EH (cell line): ENCODE measurements at regions not wholly inside any gene's neighbourhood (a gene's known extent, or its start where the extent isn't known, plus 50 kb on each side); places are given as distances from the start of the nearest gene placed in this dataset.
"Not testable (repeated sequence)": the region's sequence is repeated elsewhere in the genome, so short reads cannot be mapped to it uniquely, and the experiment has no call there.

Experiments used
- DNase-seq: peaks from one replicate; pipeline ENCODE4 v3.0.0-alpha.2; 2015; ENCODE audit warnings: low read depth

DNA sequence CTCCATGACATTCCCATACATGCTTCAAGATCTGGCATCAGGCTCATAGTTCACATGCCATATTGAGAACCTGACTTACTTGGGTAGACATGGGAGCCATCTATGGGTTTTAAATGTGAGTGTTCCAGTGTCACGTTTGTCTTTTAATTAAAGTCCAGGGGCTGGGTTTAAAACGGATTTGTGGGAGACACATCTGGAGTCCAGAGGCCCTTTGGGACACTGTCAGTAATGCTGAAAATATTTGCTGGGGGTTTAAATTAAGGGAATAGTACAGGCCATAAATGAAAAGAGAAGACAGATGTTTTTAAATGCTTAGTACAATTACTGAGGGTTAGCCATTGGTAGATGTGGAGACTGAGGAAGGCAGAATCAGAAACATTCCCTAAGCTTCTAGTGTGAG is 478.0 kb downstream of the PID1 start:
- no peak for DNase-seq

DNA sequence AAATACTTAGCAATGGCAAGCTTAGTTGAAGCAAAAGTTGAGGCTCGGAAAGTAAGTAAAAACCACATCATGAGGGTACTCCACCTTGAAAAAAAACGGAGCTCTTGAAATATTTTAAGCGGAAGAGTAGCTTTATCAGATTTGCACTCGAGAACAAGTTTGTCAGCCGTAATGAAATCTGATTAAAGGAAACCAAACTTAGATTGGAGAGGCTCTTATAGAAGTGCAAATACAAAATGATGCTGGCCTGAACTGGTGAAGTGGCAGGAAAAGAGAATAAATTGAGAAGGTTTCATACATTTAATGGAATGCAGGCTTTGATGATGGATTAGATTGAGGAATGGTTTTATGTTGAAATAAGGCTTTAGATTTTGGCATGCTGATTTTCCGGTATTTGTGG is 484.2 kb downstream of the PID1 start:
- no peak for DNase-seq

DNA sequence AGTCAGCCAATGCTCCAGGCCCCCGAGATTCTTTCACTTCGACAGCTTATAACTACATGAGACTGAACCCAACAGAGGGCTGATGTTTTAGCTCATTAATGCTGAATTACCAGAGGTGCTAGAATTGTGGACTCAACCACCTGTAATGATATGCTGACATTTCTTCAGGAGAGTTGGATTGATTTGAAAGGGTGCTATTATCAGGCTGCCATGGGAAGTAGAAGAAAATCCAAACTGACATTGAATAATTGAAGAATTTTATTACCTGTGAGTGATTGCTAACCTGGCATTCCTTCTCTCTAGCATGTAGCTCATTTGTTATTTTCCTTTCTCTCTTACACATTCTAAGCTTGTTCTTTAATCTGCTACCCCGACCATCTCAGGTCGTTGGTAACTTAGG is 488.8 kb downstream of the PID1 start:
- no peak for DNase-seq

DNA sequence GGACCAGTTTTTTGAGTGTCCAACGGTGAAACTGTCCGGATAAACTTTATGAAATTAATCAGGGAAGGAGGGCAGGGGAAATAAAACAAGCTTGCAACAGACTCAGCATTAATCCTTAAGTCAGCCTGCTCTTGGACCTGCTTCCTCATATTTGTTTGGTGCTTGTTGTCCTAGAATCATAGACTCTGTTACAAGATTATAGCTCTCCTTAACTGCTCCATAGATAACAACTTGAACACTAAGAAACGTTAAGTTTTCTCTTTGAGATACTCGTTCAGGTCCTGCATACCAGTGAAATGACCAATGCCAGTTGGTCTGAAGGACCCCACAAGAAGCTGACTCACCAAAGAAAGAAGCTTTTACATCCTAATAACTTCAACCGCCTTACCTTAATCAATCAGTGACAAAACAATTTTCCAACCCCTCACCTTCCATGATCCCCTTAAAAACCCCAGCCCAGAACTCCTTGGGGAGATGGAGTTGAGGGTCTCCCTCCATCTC is 493.2 kb downstream of the PID1 start:
- DNase-seq: peak; percentile 38

DNA sequence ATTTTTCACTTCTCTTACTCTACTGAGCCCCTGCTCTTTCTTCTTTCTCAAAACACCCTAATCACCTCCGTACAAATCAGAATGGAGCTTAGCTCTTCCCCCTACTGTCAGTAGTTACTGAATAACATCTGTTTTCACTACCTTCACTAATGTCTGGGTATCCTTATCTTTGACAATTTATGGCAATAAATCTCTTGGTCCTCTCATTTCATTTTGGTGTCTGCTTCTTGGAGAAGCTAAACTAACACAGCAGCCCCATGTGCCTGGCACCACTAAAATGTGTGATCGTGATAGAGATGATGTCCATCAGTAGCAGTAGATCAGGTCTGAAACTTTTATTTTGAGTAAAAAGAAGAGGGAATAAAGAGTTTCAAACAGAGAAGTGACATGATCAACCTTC is 496.5 kb downstream of the PID1 start:
- no peak for DNase-seq

DNA sequence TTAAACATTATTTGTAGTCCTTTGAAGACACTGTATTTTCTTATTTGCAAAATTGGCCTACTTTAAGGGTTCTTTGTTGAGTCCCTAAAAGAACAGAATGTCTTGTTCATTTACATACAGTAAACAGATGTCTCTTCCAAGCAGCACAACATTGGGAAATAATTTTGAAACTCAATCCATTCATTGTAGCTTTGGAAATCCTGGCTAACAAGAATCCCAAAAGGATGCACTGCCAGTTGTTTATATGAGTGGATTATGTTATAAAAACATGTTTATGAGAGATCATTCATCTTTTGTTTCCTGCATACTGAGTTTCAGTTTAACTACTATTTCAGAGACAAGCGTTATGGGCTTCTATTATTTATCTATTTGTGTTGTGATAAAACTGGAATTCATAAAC is 499.3 kb downstream of the PID1 start:
- DNase-seq: no peak

DNA sequence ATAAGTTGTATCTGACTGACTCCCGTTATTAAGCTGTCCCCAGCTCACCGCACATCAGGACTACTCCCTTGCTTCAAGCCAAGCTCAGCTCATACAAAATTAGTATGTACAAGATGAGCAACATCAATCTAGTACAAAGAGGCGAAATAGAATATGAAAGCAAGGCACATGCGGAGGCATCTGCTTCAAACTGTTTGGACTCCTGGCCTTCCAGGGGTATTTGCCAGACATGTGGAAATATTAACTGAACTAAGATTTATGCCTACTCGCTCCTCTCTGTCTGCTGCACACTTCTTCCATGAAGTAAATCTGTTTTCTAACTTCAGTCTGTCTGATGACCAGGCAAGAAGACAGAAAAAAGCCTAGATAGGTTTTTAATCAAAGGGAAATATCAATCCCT is 499.8 kb downstream of the PID1 start:
- no peak for DNase-seq

DNA sequence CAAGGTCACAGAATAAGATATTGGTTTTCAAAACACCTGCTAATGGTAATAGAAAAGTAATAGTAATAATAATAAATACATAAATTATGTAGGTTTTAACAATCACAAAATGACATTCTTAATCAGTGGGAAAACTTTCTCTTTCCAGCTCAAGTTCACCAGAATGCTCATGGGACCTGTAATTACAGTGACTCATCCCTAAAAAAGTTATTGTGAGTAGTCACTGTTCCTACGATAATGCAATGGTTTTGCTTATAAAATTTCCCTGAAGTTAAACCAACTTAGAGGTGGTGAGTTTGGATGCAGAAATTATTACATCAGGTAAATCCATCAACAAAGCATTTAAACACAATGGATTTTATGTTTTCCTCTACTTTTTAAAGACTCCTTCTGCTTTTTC is 502.3 kb downstream of the PID1 start:
- peak; percentile 85 for DNase-seq

DNA sequence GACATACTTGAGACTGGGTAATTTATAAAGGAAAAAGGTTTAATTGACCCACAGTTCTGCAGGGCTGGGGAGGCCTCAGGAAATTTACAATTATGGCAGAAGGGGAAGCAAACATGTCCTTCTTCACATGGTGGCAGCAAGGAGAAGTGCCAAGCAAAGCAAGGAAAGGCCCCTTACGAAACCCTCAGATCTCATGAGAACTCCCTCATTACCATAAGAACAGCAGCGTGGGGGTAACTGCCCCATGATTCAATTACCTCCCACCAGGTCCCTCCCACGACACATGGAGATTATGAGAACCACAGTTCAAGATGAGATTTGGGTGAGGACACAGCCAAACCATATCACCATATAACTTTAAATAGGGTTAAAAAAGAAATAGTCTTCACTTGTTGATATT is 502.9 kb downstream of the PID1 start:
- DNase-seq: not testable (repeated sequence)

DNA sequence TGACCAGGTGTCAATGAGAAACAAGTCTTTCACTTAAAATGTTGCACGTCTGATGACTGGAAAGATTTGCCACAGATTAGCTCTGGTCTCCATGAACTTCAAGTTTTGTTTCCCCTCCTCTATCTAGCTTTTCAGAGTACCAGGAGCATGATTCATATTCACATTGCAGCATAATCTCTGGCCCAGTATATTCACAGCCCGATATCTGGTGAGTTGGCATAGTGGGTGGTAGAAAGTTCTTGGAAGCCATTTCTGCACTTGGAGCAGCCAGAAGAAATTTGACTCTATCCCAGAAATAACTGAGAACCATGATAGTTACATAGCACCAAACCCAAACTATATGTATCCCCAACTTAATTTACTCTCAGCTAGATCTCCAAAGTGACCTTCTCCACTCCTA is 503.9 kb downstream of the PID1 start:
- peak; percentile 54 for DNase-seq

DNA sequence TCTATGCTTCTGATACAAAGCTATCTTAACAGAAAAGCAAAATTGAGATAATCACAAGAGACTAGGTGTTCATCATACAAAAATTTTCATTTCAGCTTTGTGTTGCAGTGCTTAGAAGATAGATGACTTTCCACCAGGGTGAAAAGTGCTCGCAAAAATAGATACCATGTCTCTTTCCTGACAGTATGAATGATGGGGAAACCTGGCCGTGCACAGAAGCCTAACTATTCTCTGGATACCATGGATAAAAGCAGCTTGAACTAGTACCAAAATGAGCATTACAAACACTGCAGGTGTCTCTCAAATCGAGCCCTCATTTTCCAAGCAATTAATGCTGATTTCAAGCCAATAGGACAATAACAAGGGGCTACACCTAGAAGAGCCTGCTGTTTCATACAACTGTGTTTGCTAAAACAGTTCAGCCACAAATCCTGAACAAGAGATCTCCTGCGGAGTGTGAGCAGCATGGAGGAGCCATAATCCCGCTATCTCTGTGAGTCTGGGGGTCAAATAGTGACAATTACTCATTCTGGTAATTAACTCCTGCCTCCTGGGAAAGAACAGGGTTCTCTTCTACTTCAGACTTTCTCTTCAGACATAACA is 507.6 kb downstream of the PID1 start:
- no peak for DNase-seq

DNA sequence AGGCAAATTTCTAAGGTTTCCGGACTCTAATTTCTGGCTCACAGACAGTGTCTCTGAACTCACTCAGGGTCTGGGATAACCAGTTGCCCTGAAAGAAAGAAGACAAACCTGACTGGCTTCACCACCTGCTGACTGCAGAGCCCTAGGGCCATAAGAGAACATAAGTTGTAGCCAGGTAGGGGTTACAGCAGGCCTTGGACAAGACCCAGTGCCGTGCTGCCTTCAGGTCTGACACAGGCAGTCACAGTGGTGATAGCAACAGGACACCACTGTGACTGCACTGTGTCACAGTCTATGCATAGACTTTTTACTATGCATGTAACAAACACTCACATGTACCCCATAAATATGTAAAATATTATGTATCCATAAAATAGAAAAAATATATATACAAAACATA is 508.5 kb downstream of the PID1 start:
- DNase-seq: no peak

DNA sequence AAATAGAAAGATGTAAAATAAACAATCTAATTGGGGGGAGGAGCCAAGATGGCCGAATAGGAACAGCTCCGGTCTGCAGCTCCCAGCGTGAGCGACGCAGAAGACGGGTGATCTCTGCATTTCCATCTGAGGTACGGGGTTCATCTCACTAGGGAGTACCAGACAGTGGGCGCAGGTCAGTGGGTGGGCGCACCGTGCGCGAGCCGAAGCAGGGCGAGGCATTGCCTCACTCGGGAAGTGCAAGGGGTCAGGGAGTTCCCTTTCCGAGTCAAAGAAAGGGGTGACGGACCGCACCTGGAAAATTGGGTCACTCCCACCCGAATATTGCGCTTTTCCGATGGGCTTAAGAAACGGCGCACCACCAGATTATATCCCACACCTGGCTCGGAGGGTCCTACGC is 515.4 kb downstream of the PID1 start:
- not testable (repeated sequence) for DNase-seq

DNA sequence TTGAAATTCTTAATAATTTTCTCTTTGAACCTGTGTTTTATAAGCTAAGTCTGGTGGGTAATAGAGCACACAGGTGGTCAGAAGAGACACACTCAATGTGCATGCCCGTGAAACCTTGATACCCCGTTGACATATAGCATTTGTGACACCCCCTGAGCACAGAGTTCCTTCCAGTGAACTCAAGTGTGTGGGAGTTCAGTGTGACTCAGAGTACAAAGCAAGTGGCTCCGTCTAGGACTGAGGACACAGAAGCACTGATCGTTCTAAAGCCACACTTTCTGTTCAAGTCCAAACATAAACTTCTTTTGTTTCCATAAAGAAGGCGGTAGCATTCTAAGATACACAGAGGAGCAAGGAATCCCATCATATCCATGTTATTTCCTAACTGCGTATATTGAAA is 523.6 kb downstream of the PID1 start:
- no peak for DNase-seq

DNA sequence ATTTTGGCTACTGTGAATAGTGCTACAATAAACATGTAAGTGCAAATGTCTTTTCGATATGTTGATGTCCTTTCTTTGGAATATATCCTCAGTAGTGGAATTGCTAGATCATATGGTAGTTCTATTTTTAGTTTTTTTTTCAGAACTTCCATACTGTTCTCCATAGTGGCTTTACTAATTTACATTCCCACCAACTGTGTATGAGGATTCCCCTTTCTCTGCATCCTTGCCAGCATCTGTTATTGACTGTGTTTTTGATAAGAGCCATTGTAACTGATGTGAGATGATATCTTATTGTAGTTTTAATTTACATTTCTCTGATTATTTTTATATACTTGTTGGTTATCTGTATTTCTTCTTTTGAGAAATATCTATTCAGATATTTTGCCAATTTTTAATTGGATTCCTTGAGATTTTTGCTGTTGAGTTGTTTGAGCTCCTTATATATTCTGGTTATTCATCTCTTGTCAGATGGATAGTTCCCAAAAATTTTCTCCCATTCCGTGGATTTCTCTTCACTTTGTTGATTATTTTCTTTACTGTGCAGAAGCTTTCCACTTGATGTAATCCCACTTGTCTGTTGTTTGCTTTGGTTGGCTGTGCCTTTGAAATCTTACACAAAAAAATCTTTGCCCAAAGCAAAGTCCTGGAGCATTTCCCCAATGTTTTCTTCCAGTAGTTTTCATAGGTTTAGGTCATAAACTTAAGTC is 532.3 kb downstream of the PID1 start:
- peak; percentile 69 for DNase-seq

DNA sequence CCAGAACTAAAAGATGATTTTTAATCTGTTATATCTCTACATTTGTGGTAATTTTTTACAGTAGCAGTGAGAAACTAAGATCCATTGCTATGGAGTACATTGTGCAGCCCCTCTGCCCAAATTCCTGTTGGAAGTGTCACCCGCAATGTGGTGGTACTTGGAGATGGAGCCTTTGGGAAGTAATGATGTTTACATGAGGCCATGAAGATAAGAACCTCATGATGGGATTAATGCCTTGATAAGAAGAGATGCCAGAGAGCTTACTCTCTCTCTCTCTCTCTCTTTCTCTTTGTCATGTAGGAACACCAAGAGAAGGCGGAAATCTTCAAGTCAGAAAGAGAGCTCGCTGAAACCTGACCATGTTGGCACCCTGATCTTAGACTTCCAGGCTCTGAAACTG is 535.4 kb downstream of the PID1 start:
- no peak for DNase-seq

DNA sequence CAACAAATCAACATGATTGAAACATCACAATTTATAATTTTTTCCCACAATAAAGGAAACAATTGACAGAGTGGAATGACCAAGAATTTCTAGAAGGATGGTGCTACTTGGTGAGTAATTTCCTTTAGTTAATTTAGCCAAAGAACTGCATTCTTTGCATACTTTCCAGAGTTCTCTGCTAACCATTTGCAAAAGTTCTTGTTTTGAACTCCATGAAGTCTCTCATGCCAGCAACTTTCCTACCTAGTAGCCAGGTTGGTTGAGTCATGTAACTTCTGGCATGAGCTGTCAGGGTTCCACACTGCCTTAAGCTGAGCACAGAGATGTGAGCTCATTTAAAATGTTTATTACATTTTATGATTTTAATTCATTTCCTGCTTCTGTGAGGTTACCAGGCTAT is 539.6 kb downstream of the PID1 start:
- DNase-seq: peak; percentile 91

DNA sequence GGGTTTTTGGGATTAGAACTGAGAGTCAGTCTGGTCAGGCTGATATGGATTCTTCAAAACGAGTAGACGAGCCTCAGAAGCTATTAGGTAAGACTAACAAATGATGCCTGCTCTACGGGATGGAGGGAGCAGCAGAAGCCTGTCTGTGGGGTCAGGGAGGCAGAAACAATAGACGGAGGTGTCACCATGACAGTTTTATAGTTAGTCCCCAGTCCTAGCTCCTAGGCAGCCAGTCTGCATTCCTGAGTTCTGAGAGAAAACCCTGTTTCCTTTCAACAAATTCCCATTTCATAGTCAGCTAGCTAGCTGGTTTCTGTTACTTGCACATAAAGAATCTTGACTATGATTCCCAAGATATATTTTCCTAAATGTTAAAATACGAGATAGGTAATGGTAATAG is 542.1 kb downstream of the PID1 start:
- DNase-seq: peak; percentile 81

DNA sequence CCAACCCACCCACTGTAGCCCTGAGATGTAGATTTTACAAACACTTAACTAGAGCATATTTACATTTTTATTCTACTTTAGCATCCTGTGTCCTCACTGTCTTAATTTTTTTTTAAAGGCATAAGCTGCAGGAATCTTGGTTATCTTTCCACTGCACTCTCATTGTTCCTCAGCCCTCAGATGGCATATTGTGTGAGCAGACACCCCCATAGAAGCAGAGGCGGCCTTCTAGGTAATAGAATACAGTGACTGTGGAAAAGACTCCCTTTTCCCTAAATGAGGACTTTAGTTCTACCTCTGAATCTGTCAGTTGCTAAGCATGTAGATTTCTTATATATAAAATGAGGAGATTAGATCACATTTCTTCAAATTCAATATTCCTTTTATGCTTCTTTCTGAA is 543.5 kb upstream of the SPHKAP start:
- DNase-seq: no peak

DNA sequence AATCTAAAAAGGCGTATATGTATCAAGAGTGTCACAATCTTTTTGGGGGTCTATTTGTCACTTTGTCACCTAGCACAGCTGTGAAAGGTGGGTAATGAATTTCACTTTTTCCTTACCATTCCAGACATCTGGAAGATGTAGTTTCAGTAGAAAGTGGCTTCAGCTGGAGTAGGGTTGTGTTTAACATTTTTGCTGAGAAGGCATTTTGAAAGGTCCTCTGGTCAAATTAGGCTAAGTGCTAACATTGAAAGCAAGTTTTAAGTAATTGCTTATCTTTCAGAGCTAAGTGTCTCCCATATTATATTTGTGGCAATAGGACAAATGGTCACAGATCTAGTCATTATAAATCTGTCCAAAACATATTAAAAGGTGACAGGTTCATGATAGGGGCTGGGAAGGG is 542.1 kb upstream of the SPHKAP start:
- no peak for DNase-seq

DNA sequence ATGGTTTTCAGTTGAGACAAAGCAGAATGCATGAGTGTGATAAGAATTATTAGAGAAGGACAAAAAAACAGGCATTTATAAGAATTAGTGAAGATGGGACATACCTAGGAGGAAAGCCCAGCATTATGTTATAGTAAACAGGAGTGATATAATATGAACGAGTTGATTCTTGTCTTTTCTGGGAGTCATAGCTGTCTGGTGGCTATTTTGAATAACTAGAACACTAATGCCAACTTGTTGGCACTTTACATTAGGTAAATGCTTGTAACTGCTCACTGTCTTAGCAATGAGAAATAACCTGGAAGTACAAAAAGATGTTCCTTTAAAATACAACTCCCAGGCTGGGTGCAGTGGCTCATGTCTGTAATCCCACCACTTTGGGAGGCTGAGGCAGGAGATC is 540.8 kb upstream of the SPHKAP start:
- DNase-seq: no peak

DNA sequence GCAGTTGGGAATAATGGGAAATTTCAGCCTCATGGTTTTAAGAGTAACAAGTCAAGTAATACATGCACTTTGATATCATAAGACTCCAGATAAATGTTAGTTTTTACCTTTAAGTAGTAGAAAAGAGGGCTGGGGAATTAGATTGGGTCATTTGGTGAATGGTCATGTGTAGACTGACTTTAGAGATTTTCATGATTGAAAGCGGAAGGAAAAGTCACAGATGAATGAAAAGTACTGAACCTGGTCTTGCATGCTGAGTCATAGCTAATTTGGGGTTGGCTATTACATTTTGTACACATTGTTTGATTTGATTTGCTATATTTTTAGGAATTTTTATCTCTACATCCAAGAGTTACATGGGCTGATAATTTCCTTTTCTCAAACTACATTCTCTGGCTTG is 539.4 kb upstream of the SPHKAP start:
- DNase-seq: no peak

DNA sequence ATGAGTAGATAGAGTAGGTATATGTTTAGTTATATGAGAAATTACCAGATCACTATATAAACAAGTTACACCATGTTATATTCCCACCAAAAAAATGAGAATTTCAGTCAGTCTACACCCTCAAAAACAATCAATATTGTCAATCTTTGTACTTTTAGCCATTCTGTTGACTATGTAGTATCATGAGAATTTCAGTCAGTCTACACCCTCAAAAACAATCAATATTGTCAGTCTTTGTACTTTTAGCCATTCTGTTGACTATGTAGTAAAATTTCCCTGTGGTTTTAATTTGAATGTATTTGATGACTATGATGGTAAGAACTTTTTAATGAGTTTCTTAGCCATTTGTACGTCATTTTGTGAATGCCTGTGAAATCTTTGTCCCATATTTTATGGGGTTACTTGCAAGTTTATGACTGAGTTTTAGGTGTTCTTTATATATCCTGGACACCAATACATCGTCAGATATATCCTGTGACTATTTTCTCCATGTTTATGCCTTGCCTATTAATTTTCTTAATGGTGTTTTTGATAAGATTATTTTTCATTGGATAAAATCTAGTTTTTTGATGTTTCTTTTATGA is 528.4 kb upstream of the SPHKAP start:
- DNase-seq: peak; percentile 83

DNA sequence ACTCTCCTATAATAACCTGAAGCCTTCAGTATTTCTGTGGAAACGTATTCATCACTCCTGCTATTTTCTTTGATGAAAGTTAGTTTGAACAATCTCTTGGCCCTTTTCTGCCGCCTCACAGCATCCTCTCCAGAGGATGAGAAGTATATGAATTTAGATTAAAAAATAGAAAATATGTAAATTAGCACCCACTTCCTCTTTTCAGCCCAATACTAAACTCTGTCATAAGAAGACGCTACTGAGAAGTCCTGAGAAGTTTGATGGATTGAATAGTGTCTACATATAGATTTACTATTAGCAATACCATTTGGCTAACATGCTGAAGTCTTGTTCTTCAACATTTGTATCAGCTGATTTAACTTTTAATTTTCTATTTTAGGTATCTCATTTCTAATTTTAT is 526.4 kb upstream of the SPHKAP start:
- no peak for DNase-seq
